ENCODE measurements at regions not wholly inside any gene's neighbourhood (a gene's known extent, or its start where the extent isn't known, plus 50 kb on each side); places are given as distances from the start of the nearest gene placed in this dataset.

GRCh38 chr16:73329358-73330286 lies 281.7 kb upstream of the ZFHX3 start:
- no peak for TF ChIP-seq CTCF (IDR thresholded peaks at IDR 0.05)
- no peaks in the 10 kb centered on the region for H3K4me1 ChIP-seq (ENCODE audit: low read depth)
- DNase-seq (peak in 1 of 3 donors; percentile 17), ATAC-seq (peak; percentile 79)
- H3K36me3 ChIP-seq (ENCODE audit: low read depth), result no peaks in the 10 kb centered on the region
- intact Hi-C loops (cut with DNase I, micrococcal nuclease), result no loop called here
- no peak overlapping the region for H3K4me3 ChIP-seq
- H3K9me3 ChIP-seq, result no peaks in the 10 kb centered on the region

- H3K4me1 ChIP-seq (ENCODE audit: low read depth), result no peaks in the 10 kb centered on the region
- H3K4me3 ChIP-seq, result no peak overlapping the region
- TF ChIP-seq CTCF (IDR thresholded peaks at IDR 0.05), result no peak
- no peaks in the 10 kb centered on the region for H3K36me3 ChIP-seq (ENCODE audit: low read depth)
- DNase-seq (no peak), ATAC-seq (no peak)
- H3K9me3 ChIP-seq, result no peaks in the 10 kb centered on the region
- intact Hi-C loops (cut with DNase I, micrococcal nuclease), result no loop called here
Observed at GRCh38 chr16:73326770-73327470, 279.0 kb upstream of the ZFHX3 start.

- no peaks in the 10 kb centered on the region for H3K36me3 ChIP-seq (ENCODE audit: low read depth)
- TF ChIP-seq CTCF (IDR thresholded peaks at IDR 0.05), result no peak
- H3K9me3 ChIP-seq, result no peaks in the 10 kb centered on the region
- ATAC-seq (no peak), DNase-seq (no peak)
- no peaks in the 10 kb centered on the region for H3K4me1 ChIP-seq (ENCODE audit: low read depth)
- H3K4me3 ChIP-seq, result no peak overlapping the region
- intact Hi-C loops (cut with DNase I, micrococcal nuclease), result no loop called here
Observed at GRCh38 chr16:73326221-73326620, 278.3 kb upstream of the ZFHX3 start.

GRCh38 chr16:73323880-73324279 lies 276.0 kb upstream of the ZFHX3 start:
- intact Hi-C loops (cut with DNase I, micrococcal nuclease), result no loop called here
- Histone ChIP-seq H3K9me3 (no peaks in the 10 kb centered on the region), H3K36me3 (ENCODE audit: low read depth) (no peaks in the 10 kb centered on the region), H3K4me1 (ENCODE audit: low read depth) (no peaks in the 10 kb centered on the region), H3K4me3 (no peak overlapping the region)
- TF ChIP-seq CTCF (IDR thresholded peaks at IDR 0.05), result no peak
- peak in 1 of 3 donors; percentile 16 for DNase-seq
- no peak for ATAC-seq

GRCh38 chr16:73322856-73323255 lies 274.9 kb upstream of the ZFHX3 start:
- no peak for DNase-seq
- no peak for TF ChIP-seq CTCF (IDR thresholded peaks at IDR 0.05)
- no peaks in the 10 kb centered on the region for H3K36me3 ChIP-seq (ENCODE audit: low read depth)
- no peaks in the 10 kb centered on the region for H3K9me3 ChIP-seq
- H3K4me1 ChIP-seq (ENCODE audit: low read depth), result no peaks in the 10 kb centered on the region
- ATAC-seq, result no peak
- intact Hi-C loops (cut with DNase I, micrococcal nuclease), result no loop called here
- no peak overlapping the region for H3K4me3 ChIP-seq
